Stimulated activated effector memory CD8-positive, alpha-beta T cell treated with anti-CD3 and anti-CD28 coated beads, Interleukin-12 subunit alpha, Interleukin-12 subunit beta, amount 100 ng/mL, for 72 hours (primary cell): ENCODE measurements at regions not wholly inside any gene's neighbourhood (a gene's known extent, or its start where the extent isn't known, plus 50 kb on each side); places are given as distances from the start of the nearest gene placed in this dataset.
"Not testable (repeated sequence)": the region's sequence is repeated elsewhere in the genome, so short reads cannot be mapped to it uniquely, and the experiment has no call there.

Experiments
- ATAC-seq: fragments of 150-1000 bp; cut with Tn5 transposase; 2 replicates; pipeline ENCODE4 v1.10.0; 2021
- DNase-seq, 2 donors: peaks; one replicate each; pipeline ENCODE4 v3.0.0; 2021 to 2022; ENCODE audit warnings: low spot score in 2 of 2
- H3K27ac Mint-ChIP-seq: one replicate; pipeline ENCODE4 v1.8.0; 2022; ENCODE audit warnings: mild to moderate bottlenecking, mixed read lengths
- H3K36me3 Mint-ChIP-seq: one replicate; pipeline ENCODE4 v1.8.0; 2022; ENCODE audit warnings: mild to moderate bottlenecking, mixed read lengths
- H3K4me1 Mint-ChIP-seq: one replicate; pipeline ENCODE4 v1.8.0; 2022; ENCODE audit warnings: mixed read lengths
- H3K4me3 Mint-ChIP-seq: one replicate; pipeline ENCODE4 v1.8.0; 2022; ENCODE audit warnings: mild to moderate bottlenecking, mixed read lengths
- H3K9me3 Mint-ChIP-seq: one replicate; pipeline ENCODE4 v1.8.0; 2022; ENCODE audit warnings: mixed read lengths

GRCh38 chr5:42057254-42057690, 132.2 kb downstream of the FBXO4 start:
- peak; percentile 24 to 74 for DNase-seq
- Mint-ChIP-seq H3K27ac (no peak overlapping the region), H3K9me3 (no peaks in the 10 kb centered on the region), H3K36me3 (no peaks in the 10 kb centered on the region), H3K4me1 (no peaks in the 10 kb centered on the region), H3K4me3 (no peak overlapping the region)
- peak; percentile 82 for ATAC-seq

DNA sequence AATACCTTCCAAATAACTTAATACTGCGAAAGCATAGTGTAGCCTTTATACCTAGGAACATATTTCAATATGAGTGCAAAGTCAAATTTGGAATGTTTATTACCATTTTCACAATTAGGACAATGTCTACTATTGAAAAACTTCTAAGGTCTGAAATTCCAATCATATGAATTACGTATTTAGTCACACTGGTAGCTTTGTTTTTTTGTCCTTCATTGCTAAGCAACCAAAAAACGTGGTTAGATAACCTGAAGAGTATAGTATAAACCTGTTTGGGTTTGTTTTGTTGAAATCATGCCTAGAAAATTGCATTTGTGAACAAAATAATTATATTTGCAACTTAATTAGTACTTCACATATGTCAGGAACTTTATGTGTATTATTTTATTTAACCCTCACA, 134.2 kb downstream of the FBXO4 start:
- DNase-seq (no peak), ATAC-seq (no peak)
- Mint-ChIP-seq H3K9me3 (no peaks in the 10 kb centered on the region), H3K4me1 (no peaks in the 10 kb centered on the region), H3K4me3 (no peak overlapping the region), H3K27ac (no peak overlapping the region), H3K36me3 (no peaks in the 10 kb centered on the region)

DNA sequence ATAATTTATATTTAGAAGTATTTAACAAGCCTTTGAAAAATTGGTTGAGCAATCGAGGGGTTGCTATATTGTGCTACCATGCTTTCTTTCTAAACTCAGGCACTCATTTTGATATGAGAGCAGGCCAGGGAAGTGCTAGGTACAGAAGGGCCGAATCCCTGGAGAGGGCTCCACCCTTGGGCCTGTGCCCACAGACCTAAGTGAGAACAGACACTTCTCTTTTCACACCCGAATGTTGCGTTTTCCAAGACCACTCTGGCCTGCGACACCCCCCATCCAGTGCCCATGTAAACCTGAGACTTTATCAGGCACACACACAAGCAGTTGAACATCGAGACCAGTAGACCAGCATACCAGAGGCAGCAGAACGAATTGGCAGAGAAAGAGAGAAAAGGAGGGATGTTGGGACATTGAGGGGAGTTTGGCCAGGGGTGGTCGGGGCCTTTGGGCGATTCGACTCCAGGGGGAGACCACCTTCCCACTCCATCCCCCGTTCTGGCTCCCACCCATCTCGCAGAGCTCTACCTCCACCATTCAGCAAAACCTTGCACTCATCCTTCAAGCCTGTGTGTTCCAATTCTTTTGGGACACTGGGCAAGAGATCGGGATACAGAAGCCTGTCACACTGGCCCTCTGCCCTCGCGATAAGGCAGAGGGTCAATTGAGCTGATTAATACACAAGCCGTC, 134.8 kb downstream of the FBXO4 start:
- H3K27ac Mint-ChIP-seq, result no peak overlapping the region
- DNase-seq (no peak), ATAC-seq (peak; percentile 26)
- no peaks in the 10 kb centered on the region for H3K9me3 Mint-ChIP-seq
- no peaks in the 10 kb centered on the region for H3K36me3 Mint-ChIP-seq
- H3K4me3 Mint-ChIP-seq, result no peak overlapping the region
- H3K4me1 Mint-ChIP-seq, result no peaks in the 10 kb centered on the region

DNA sequence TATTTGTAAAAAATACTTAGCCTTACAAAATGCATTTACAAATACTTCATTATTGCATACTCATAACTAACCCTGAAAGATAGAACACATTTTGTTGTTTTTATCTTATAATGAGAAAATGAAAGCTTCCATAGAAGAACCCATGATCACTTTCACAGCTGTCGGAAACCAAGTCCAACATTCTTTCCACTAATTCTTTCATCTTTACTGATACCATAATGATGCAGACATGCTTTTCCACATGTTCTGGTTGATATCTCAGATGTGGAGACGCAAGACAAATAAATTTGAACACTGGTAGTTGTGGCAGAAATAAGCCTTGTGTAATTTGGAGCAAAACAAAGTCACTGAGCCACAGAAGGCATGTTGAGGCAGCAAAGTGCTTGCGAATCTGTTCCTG, 136.0 kb downstream of the FBXO4 start:
- ATAC-seq (no peak), DNase-seq (no peak)
- Mint-ChIP-seq H3K4me3 (no peak overlapping the region), H3K36me3 (no peaks in the 10 kb centered on the region), H3K4me1 (no peaks in the 10 kb centered on the region), H3K27ac (no peak overlapping the region), H3K9me3 (no peaks in the 10 kb centered on the region)

DNA sequence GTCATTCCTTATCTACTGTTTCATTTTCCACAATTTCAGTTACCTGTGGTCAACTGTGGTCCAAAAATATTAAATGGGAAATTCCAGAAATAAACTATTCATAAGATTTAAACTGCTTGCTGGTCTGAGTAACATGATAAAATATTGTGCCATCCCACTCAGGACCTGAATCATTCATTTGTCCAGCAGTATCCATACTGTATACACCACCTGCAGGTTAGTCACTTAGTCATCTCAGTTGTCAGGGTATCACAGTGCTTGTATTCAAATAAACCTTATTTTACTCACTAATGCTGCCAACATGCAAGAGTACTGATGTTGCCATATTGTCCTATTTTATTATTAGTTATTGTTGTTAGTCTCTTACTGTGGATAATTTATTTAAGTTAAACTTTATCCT, 139.7 kb downstream of the FBXO4 start:
- Mint-ChIP-seq H3K4me3 (no peak overlapping the region), H3K27ac (no peak overlapping the region), H3K36me3 (no peaks in the 10 kb centered on the region), H3K4me1 (no peaks in the 10 kb centered on the region), H3K9me3 (no peaks in the 10 kb centered on the region)
- ATAC-seq (peak; percentile 51), DNase-seq (no peak)

DNA sequence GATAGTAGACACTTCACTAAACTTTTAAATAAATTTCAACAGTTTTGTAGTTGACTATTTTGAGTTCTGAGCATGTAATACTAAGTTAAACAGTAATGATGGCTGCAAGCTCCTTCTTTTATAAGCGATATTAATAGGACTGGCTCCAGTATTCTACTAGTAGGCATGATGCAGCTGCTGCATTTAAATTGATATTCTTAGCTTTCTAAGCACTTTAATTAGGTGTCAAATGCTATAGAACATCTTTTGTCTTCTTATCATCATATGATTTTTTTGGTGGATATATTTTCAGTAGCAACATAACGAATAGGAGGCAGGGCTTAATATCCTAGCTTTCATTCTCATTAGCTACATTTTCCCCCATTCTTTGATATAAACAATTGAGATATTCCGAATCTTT, 141.1 kb downstream of the FBXO4 start:
- ATAC-seq (no peak), DNase-seq (no peak)
- Mint-ChIP-seq H3K27ac (no peak overlapping the region), H3K4me3 (no peak overlapping the region), H3K9me3 (no peaks in the 10 kb centered on the region), H3K4me1 (no peaks in the 10 kb centered on the region), H3K36me3 (no peaks in the 10 kb centered on the region)

GRCh38 chr5:42074353-42074752, 149.3 kb downstream of the FBXO4 start:
- DNase-seq (no peak), ATAC-seq (no peak)
- H3K27ac Mint-ChIP-seq, result no peak overlapping the region
- H3K4me1 Mint-ChIP-seq, result no peaks in the 10 kb centered on the region
- H3K36me3 Mint-ChIP-seq, result no peaks in the 10 kb centered on the region
- H3K4me3 Mint-ChIP-seq, result no peak overlapping the region
- no peaks in the 10 kb centered on the region for H3K9me3 Mint-ChIP-seq

- H3K27ac Mint-ChIP-seq, result no peak overlapping the region
- DNase-seq (no peak), ATAC-seq (peak; percentile 90)
- no peak overlapping the region for H3K4me3 Mint-ChIP-seq
- H3K9me3 Mint-ChIP-seq, result no peaks in the 10 kb centered on the region
- no peaks in the 10 kb centered on the region for H3K4me1 Mint-ChIP-seq
- H3K36me3 Mint-ChIP-seq, result no peaks in the 10 kb centered on the region
Observed at GRCh38 chr5:42089705-42090104, 164.6 kb downstream of the FBXO4 start.

DNA sequence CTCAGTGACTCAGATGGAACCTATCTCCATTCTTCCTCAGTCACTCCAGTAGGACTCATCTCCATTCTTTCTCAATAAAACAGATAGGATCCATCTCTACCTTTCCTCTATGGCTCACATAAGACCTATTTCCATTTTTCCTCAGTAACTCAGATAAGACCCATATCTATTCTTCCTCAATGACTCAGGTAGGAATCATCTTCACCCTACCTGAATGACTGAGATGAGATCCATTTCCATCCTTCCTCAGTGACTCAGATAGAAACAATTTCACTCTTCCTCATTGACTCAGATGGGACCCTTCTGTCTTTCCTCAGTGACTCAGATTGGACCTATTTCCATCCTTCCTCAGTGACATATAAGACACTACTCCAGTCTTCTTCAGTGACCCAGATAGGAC, 165.1 kb downstream of the FBXO4 start:
- DNase-seq (no peak), ATAC-seq (peak; percentile 8)
- Mint-ChIP-seq H3K4me1 (no peaks in the 10 kb centered on the region), H3K27ac (no peak overlapping the region), H3K4me3 (no peak overlapping the region), H3K9me3 (no peaks in the 10 kb centered on the region), H3K36me3 (no peaks in the 10 kb centered on the region)

GRCh38 chr5:42099846-42100245, 174.8 kb downstream of the FBXO4 start:
- not testable (repeated sequence) for DNase-seq, H3K9me3 Mint-ChIP-seq, ATAC-seq, H3K27ac Mint-ChIP-seq, H3K36me3 Mint-ChIP-seq, H3K4me3 Mint-ChIP-seq, H3K4me1 Mint-ChIP-seq

- no peak overlapping the region for H3K27ac Mint-ChIP-seq
- peaks cover 3% of the 10 kb centered on the region for H3K9me3 Mint-ChIP-seq
- H3K4me3 Mint-ChIP-seq, result no peak overlapping the region
- no peaks in the 10 kb centered on the region for H3K36me3 Mint-ChIP-seq
- ATAC-seq, result no peak
- peaks cover 6% of the 10 kb centered on the region for H3K4me1 Mint-ChIP-seq
- no peak for DNase-seq
Observed at GRCh38 chr5:42108468-42108867, 183.4 kb downstream of the FBXO4 start.

- H3K27ac Mint-ChIP-seq, result no peak overlapping the region
- peaks cover 3% of the 10 kb centered on the region for H3K9me3 Mint-ChIP-seq
- DNase-seq, result no peak
- peaks cover 6% of the 10 kb centered on the region for H3K4me1 Mint-ChIP-seq
- H3K4me3 Mint-ChIP-seq, result no peak overlapping the region
- H3K36me3 Mint-ChIP-seq, result no peaks in the 10 kb centered on the region
- no peak for ATAC-seq
Observed at GRCh38 chr5:42109006-42109572, 184.0 kb downstream of the FBXO4 start.

- ATAC-seq, H3K4me3 Mint-ChIP-seq, H3K9me3 Mint-ChIP-seq: not testable (repeated sequence)
Observed at GRCh38 chr5:42115721-42116120, 190.6 kb downstream of the FBXO4 start.

GRCh38 chr5:42120070-42120469, 195.0 kb downstream of the FBXO4 start:
- Mint-ChIP-seq H3K9me3 (no peaks in the 10 kb centered on the region), H3K4me3 (no peak overlapping the region), H3K27ac (no peak overlapping the region)

More at GRCh38 chr5:42115721-42116120, 190.6 kb downstream of the FBXO4 start:
- H3K36me3 Mint-ChIP-seq, H3K4me1 Mint-ChIP-seq, DNase-seq, H3K27ac Mint-ChIP-seq: not testable (repeated sequence)

GRCh38 chr5:42121401-42121800, 196.3 kb downstream of the FBXO4 start:
- no peak for DNase-seq
- ATAC-seq, result no peak
- no peak overlapping the region for H3K4me3 Mint-ChIP-seq
- no peaks in the 10 kb centered on the region for H3K9me3 Mint-ChIP-seq
- H3K27ac Mint-ChIP-seq, result no peak overlapping the region
- H3K36me3 Mint-ChIP-seq, result no peaks in the 10 kb centered on the region
- no peaks in the 10 kb centered on the region for H3K4me1 Mint-ChIP-seq

More at GRCh38 chr5:42120070-42120469, 195.0 kb downstream of the FBXO4 start:
- DNase-seq (no peak), ATAC-seq (no peak)
- no peaks in the 10 kb centered on the region for H3K36me3 Mint-ChIP-seq
- no peaks in the 10 kb centered on the region for H3K4me1 Mint-ChIP-seq

DNA sequence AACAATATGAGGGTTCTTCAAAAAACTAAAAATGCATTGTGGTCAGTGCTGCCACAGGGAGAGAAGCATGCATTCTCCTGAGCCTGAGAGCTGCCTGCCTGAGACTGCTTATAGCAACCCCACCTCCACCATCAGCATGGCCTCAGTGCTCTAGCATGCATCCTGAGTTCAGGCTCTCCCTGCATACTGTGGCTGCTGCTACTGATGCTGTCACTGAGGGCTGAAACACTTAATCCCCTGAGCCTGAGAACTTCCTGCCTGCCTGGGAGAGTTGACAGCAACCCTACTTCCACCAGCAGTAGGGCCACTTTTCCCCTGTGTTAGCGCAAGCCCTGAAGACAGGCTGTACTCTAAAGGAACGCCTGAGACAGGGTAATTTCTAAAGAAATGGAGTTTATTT, 206.0 kb downstream of the FBXO4 start:
- Mint-ChIP-seq H3K4me1 (no peaks in the 10 kb centered on the region), H3K4me3 (no peak overlapping the region), H3K27ac (no peak overlapping the region), H3K9me3 (peaks cover 9% of the 10 kb centered on the region), H3K36me3 (no peaks in the 10 kb centered on the region)
- ATAC-seq (no peak), DNase-seq (no peak)
